ENCODE measurements at regions not wholly inside any gene's neighbourhood (a gene's known extent, or its start where the extent isn't known, plus 50 kb on each side); places are given as distances from the start of the nearest gene placed in this dataset.

DNA sequence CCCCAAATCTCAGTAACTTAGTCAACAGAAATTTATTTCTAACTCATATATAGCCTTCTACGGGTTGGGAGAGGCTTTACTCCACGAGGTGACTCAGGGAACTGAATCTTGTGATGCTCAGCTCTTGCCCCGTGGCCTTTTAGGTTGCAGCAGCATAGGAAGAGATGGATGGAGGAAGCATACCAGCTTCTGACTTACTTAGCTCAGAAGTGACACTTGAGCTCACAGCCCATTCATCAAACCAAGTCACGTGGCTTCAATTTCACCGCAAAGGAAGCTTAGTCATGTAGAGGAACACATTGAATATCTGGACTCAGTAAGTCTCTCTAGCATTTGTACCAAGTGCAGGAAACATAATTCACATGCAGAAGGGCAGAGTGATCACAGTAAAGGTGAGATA, 124.1 kb upstream of the KCNN2 start:
- TF ChIP-seq, protein P1, sequence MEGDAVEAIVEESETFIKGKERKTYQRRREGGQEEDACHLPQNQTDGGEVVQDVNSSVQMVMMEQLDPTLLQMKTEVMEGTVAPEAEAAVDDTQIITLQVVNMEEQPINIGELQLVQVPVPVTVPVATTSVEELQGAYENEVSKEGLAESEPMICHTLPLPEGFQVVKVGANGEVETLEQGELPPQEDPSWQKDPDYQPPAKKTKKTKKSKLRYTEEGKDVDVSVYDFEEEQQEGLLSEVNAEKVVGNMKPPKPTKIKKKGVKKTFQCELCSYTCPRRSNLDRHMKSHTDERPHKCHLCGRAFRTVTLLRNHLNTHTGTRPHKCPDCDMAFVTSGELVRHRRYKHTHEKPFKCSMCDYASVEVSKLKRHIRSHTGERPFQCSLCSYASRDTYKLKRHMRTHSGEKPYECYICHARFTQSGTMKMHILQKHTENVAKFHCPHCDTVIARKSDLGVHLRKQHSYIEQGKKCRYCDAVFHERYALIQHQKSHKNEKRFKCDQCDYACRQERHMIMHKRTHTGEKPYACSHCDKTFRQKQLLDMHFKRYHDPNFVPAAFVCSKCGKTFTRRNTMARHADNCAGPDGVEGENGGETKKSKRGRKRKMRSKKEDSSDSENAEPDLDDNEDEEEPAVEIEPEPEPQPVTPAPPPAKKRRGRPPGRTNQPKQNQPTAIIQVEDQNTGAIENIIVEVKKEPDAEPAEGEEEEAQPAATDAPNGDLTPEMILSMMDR (IDR thresholded peaks at IDR 0.05), result no peak
- TF ChIP-seq ZFX (IDR thresholded peaks at IDR 0.05; ENCODE audit: borderline replicate concordance), result no peak

DNA sequence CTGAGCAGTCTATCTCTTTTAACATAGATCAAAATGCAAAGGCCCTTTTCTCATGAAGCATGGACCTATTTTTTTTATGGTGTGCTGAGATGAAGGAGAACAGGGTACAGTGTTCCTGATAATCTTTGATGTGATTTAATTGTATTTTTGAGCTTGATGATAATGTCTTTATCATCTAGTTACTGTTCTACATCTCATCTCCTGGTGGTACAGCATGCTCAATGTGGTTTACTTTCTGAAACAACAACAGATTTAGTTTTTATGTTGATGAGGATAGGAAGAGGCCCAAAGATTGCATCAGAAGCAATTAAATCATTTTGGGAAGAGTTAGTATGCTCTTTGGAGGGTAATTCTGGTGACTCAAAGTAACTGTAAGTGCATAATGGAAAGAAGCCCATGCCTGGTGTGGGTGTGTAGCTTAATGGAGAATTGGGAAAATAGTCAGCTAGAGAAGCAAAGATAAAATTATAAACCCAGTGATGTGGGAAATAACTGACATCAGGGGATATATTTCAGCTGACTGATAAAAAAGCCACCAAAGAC, 123.0 kb upstream of the KCNN2 start:
- H3K27ac ChIP-seq, result no peak overlapping the region
- TF ChIP-seq ZFX (IDR thresholded peaks at IDR 0.05; ENCODE audit: borderline replicate concordance), result no peak
- TF ChIP-seq, protein P1 (IDR thresholded peaks at IDR 0.05), result no peak

More for the DNA sequence above, 124.1 kb upstream of the KCNN2 start:
- no peak overlapping the region for H3K27ac ChIP-seq

DNA sequence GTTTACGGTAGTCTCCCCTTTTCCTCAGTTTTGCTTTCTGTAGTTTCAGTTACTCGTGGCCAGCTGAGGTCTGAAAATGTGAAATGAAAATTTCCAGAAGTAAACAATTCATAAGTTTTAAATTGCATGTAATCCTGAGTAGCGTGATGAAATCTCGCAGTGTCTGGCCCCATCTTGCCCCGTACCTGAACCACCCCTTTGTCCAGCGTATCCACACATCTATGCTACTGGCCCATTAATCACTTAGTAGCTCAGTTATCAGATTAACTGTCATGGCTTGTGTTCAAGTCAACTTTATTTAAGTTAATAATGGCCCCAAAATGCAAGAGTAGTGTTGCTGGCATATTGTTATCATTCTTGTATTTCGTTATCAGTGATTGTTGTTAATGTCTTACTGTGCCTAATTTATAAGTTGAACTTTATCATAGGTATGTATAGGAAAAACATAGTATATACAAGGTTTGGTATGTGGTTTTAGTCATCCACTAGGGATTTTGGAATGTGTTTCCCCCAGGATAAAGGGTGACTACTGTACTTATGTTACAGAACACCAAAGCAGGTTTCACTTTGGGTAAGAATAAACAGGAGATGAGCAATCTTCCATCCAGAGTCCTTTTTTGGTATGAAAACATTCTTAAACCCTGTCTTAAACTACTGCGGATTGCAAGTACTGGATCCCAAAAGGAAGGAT, 118.4 kb upstream of the KCNN2 start:
- no peak overlapping the region for H3K27ac ChIP-seq
- TF ChIP-seq, protein P1 (IDR thresholded peaks at IDR 0.05), result no peak
- no peak for TF ChIP-seq ZFX (IDR thresholded peaks at IDR 0.05; ENCODE audit: borderline replicate concordance)

DNA sequence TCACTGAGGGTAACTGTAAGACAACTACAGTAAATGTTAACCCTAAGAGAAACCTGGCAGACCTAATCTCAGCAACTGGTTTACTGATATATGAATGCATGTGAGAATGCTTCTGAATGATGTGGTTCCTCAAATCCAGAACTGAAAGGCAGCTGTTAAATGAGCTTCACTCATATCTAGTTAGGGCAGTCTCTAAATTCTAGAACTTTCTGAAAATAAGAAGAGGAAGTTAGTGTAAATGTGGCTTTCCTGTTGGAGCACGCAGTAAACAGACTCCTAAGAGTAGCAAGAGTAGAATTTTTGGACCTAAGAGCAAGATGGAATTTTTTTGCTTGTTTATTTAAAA, 117.9 kb upstream of the KCNN2 start:
- no peak overlapping the region for H3K27ac ChIP-seq
- TF ChIP-seq ZFX (IDR thresholded peaks at IDR 0.05; ENCODE audit: borderline replicate concordance), result no peak
- TF ChIP-seq, protein P1 (IDR thresholded peaks at IDR 0.05), result no peak

DNA sequence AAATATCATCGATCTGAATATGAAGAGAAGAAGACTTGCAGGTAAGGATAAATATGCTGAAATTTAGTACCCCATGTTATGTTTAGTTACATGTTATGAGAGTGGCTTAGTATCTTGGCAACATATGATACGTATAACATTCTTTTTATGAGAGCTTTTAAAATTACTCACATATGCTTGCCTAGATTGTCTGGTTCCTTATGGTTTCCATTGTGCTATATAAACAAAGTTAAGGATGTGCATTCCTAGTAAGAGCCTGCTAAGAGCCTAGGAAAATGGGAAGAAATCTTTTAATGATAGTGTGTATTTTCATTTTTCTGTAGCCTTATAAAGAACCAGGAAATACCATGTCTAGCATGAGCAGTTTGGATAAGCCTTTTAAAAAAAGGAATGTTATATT, 112.0 kb upstream of the KCNN2 start:
- H3K27ac ChIP-seq, result no peak overlapping the region
- no peak for TF ChIP-seq ZFX (IDR thresholded peaks at IDR 0.05; ENCODE audit: borderline replicate concordance)
- TF ChIP-seq, protein P1 (IDR thresholded peaks at IDR 0.05), result no peak

DNA sequence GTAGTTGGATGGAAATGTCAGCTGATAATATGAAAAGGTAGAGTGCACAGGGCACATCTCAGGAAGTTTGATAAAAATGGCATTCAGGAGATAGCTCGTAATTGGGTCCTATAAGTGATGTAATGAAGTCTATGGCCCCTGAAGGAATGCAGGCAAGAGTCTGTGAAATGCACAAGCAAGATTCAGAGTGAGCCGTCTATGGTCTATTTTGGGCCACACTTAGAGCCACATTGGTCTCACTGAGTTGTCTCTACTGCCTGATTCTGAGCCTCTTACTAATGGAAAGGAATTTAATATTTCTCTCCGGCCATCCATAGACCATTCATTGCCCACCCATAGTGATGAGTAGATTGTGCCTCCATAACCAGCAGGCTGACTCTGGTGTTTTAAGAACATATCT, 111.3 kb upstream of the KCNN2 start:
- TF ChIP-seq, protein P1 (IDR thresholded peaks at IDR 0.05), result no peak
- no peak for TF ChIP-seq ZFX (IDR thresholded peaks at IDR 0.05; ENCODE audit: borderline replicate concordance)
- H3K27ac ChIP-seq, result no peak overlapping the region

DNA sequence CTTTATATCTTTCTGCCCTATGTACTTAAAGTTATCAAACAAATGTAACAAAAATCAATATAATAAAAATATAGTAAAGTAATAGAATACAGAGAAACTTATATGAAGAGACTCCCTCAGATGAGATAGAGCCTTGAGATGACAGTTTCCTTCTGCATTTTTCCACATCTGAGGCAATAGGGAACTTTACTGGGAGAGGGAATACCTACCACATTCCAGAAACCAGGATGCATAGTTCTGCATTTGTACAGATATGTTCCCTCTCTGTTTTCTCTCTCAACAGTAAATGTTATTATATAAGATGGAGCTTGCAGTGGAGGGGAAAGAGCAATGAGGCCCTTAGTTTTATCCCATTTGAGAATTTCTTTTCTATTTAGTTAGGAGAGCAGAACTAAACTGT, 109.6 kb upstream of the KCNN2 start:
- TF ChIP-seq, protein P1 (IDR thresholded peaks at IDR 0.05), result no peak
- no peak for TF ChIP-seq ZFX (IDR thresholded peaks at IDR 0.05; ENCODE audit: borderline replicate concordance)
- no peak overlapping the region for H3K27ac ChIP-seq
